BE2C (cell line): ENCODE measurements at regions not wholly inside any gene's neighbourhood (a gene's known extent, or its start where the extent isn't known, plus 50 kb on each side); places are given as distances from the start of the nearest gene placed in this dataset.

Experiments used
- DNase-seq: peaks from one replicate; pipeline ENCODE4 v3.0.0-alpha.2; 2020
- H3K27me3 ChIP-seq: fragments of 250-450 bp; sonication (Bioruptor Pico); 2 replicates; pipeline ENCODE4 v1.5.1; 2020; ENCODE audit warnings: mild to moderate bottlenecking
- H3K36me3 ChIP-seq: fragments of 250-450 bp; sonication (Bioruptor Pico); 2 replicates; pipeline ENCODE4 v1.5.1; 2020; ENCODE audit warnings: mild to moderate bottlenecking
- H3K4me1 ChIP-seq: fragments of 250-450 bp; sonication (Bioruptor Pico); 2 replicates; pipeline ENCODE4 v1.5.1; 2020
- H3K4me3 ChIP-seq: 2 replicates; pipeline ENCODE4 v1.5.1; 2011; ENCODE audit warnings: low read depth, low read length
- H3K9me3 ChIP-seq: fragments of 250-450 bp; sonication (Bioruptor Pico); 2 replicates; pipeline ENCODE4 v1.5.1; 2020
- TF ChIP-seq, protein P1 (sequence below): IDR thresholded peaks from 2 replicates; pipeline ENCODE4 v1.5.1; 2012; ENCODE audit warnings: mild to moderate bottlenecking, low read depth, low read length

DNA sequence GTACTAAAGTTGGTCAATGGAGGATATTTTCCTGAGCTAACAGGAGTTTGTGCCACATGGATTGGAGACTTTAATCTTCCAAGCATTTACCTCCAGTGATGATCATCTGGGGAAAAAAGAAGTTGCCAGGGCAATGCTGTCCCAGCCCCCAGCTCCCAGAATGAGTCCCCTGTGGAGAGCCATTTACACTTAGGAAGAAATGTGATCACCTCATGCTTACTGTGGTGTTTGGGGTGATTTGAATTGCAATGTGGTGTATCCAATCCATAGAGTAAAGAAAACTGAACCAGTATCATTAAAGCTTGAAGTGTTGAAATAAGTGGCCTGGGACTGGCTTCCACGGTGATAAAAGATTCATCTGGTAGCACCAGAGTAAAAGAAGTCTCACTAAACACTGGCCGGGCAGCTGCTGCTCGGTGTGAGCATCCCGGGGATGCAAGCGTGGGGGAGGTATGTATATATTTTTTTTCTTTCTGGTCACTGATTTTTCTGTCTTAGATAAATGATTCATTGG lies 117.2 kb upstream of the NTM start:
- Histone ChIP-seq H3K36me3 (no peaks in the 10 kb centered on the region), H3K27me3 (no peaks in the 10 kb centered on the region), H3K4me3 (no peak overlapping the region), H3K9me3 (no peaks in the 10 kb centered on the region), H3K4me1 (no peaks in the 10 kb centered on the region)
- DNase-seq, result no peak
- TF ChIP-seq, protein P1, sequence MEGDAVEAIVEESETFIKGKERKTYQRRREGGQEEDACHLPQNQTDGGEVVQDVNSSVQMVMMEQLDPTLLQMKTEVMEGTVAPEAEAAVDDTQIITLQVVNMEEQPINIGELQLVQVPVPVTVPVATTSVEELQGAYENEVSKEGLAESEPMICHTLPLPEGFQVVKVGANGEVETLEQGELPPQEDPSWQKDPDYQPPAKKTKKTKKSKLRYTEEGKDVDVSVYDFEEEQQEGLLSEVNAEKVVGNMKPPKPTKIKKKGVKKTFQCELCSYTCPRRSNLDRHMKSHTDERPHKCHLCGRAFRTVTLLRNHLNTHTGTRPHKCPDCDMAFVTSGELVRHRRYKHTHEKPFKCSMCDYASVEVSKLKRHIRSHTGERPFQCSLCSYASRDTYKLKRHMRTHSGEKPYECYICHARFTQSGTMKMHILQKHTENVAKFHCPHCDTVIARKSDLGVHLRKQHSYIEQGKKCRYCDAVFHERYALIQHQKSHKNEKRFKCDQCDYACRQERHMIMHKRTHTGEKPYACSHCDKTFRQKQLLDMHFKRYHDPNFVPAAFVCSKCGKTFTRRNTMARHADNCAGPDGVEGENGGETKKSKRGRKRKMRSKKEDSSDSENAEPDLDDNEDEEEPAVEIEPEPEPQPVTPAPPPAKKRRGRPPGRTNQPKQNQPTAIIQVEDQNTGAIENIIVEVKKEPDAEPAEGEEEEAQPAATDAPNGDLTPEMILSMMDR, result no peak

DNA sequence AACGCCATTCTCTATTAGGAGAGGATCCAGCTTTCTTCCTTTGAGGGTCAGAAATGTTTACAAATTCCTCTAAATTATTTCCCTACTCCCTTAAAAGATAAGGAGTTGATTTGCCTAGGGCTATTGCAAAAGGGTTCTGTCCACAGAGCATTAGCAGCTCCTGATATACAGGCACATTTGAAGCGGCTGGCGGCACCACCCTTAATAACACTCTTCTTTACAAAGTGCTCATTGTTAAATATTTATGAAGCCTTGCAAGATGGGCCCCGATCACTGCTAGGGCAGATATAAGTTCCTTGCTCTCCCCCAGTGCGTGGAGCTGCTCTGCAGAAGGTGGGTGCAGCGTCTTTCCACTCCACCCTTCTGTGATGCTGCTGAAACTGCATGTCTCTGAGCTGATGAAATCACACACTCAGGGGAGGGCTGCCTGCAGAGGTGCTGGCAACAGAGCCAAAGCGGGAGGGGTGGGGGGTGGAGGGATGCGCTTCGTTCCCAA lies 116.7 kb upstream of the NTM start:
- Histone ChIP-seq H3K27me3 (no peaks in the 10 kb centered on the region), H3K36me3 (no peaks in the 10 kb centered on the region), H3K4me3 (no peak overlapping the region), H3K4me1 (no peaks in the 10 kb centered on the region), H3K9me3 (no peaks in the 10 kb centered on the region)
- no peak for DNase-seq
- TF ChIP-seq, protein P1, result no peak

DNA sequence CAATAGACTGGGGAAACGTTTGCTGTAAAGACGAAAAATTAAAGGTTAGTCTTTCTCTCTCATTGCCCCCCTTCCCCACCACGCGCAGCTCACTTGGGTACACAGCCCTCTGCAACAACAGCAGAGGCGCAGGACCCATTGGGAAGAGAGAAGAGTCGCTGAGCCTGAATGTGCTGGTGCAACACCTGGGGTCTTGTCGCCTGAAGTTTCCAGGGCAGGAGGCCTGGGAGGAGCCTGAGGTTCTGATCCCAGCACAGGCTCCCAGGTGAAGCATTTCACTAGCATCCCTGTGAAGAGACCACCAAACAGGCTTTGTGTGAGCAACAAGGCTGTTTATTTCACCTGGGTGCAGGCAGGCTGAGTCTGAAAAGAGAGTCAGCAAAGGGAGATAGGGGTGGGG lies 116.2 kb upstream of the NTM start:
- Histone ChIP-seq H3K27me3 (no peaks in the 10 kb centered on the region), H3K4me1 (no peaks in the 10 kb centered on the region), H3K9me3 (no peaks in the 10 kb centered on the region), H3K4me3 (no peak overlapping the region), H3K36me3 (no peaks in the 10 kb centered on the region)
- no peak for DNase-seq
- TF ChIP-seq, protein P1, result no peak

DNA sequence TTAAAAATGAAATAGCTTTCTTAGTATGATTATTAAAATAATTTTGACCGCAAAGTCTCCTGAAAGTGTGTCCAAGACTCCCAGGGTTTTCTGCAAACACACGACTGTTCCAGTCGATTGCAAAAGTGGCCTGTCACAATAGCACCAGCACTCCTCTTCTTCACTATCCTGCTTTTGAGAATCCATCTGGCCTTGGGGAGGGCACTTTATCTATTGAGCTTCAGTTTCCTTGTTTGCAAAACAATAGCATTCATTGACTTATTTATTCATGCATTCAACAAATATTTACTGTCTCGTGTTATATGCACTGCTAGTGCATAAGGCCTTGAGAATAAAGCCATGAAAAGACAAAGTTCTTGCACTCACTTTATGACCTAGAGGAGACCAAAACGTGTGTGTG lies 96.2 kb upstream of the NTM start:
- no peaks in the 10 kb centered on the region for H3K4me1 ChIP-seq
- TF ChIP-seq, protein P1, result no peak
- H3K4me3 ChIP-seq, result no peak overlapping the region
- no peaks in the 10 kb centered on the region; the same call in 1 of the 2 replicates for H3K9me3 ChIP-seq
- H3K27me3 ChIP-seq, result no peaks in the 10 kb centered on the region
- H3K36me3 ChIP-seq, result no peaks in the 10 kb centered on the region
- DNase-seq, result no peak

DNA sequence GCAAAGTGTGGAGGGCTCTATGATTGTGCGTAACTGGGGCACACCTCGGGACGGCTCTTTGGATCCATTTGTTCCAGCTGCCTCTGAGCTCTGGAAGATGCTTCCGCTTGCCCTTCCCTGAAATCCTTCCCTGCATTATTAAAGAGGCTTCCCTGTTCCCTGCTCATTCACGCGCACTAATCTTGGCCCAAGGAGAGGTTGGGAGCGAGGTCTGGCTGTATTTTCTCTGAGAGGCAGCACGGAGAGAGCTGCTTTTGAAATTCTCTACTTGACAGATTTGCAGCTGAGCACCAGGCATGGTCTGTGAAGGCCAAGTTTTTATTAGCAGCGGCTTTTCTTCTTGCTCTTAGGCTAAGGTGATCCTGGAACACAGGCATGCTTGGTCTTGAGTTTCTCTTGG lies 94.8 kb upstream of the NTM start:
- H3K4me1 ChIP-seq, result no peaks in the 10 kb centered on the region
- no peaks in the 10 kb centered on the region for H3K36me3 ChIP-seq
- no peaks in the 10 kb centered on the region; the same call in 1 of the 2 replicates for H3K9me3 ChIP-seq
- TF ChIP-seq, protein P1, result no peak
- no peaks in the 10 kb centered on the region for H3K27me3 ChIP-seq
- no peak overlapping the region for H3K4me3 ChIP-seq
- no peak for DNase-seq

DNA sequence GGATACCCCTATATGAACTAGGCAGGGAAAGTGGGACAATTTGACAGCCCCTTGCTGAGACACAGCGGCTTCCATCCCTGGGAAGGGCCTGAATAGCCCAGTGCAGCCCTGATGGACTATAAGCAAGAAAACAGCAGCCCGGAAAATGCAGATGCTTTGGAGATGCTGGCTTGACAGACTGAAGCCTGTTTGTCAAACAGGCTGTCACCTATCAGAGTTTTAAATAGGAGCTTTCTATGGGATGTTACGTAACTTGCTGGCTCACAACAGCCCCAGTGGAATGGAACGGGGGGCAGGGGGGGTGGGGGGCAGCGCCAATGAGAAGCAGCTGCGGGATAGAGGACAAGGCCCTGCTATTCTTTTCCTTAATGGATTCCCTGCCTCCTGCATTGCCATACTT lies 91.9 kb upstream of the NTM start:
- Histone ChIP-seq H3K27me3 (no peaks in the 10 kb centered on the region), H3K4me1 (no peaks in the 10 kb centered on the region), H3K9me3 (no peaks in the 10 kb centered on the region; the same call in 1 of the 2 replicates), H3K4me3 (no peak overlapping the region), H3K36me3 (no peaks in the 10 kb centered on the region)
- TF ChIP-seq, protein P1, result no peak
- no peak for DNase-seq
